Right cardiac atrium (tissue), 5 donors: ENCODE measurements at regions not wholly inside any gene's neighbourhood (a gene's known extent, or its start where the extent isn't known, plus 50 kb on each side); places are given as distances from the start of the nearest gene placed in this dataset.
A peak's percentile ranks its signal among the peaks of the same experiment; 100 is the strongest.

Source experiments
- ATAC-seq, 2 donors: fragments of 200-7000 bp; cut with Tn5 transposase; one replicate each; pipeline versions ENCODE4 v1.8.0 to v1.9.1; 2020; ENCODE audit warnings: moderate library complexity in 2 of 2, mild to moderate bottlenecking in 1 of 2
- DNase-seq, 3 donors: peaks; one replicate each; pipeline ENCODE4 v3.0.0-alpha.2; 2020
- H3K27ac ChIP-seq: one replicate; pipeline ENCODE4 v1.5.1; 2013; ENCODE audit warnings: mild to moderate bottlenecking, low read length, control low read depth, moderate library complexity
- H3K27me3 ChIP-seq: one replicate; pipeline ENCODE4 v1.6.1; 2013; ENCODE audit not compliant: control insufficient read depth, insufficient read depth
- H3K4me1 ChIP-seq: one replicate; pipeline ENCODE4 v1.6.1; 2013; ENCODE audit warnings: low read length; ENCODE audit not compliant: control insufficient read depth, insufficient read depth
- H3K4me3 ChIP-seq: one replicate; pipeline ENCODE4 v1.5.1; 2013; ENCODE audit warnings: low read length, control low read depth
- H3K9me3 ChIP-seq: one replicate; pipeline ENCODE4 v1.6.1; 2013; ENCODE audit warnings: low read length; ENCODE audit not compliant: control insufficient read depth
- WGBS: extraction: QIAGEN DNeasy Blood & Tissue Kit; methylation state at CpG from one replicate; pipeline ENCODE4 v1.1.7; 2013; 5-methylcytosine and 5-hydroxymethylcytosine counted together
- intact Hi-C, 4 donors: fragments of 100-400 bp; cut with DNase I; formaldehyde crosslinking; loops; one replicate each; pipeline versions ENCODE4 v1.11.0 to v1.14.0; 2022 to 2023
- donor health status: healthy with polysubstance abuse.
- donor health status: DM: no; HTN: yes; CAD: no.
- donor health status: DM: no; HTN: no; CAD: no.
- donor health status: DM: no; HTN: yes; CAD: no; lungs with severe emphysema.
- donor health status: DM: yes; HTN: yes; CAD: no.

- Histone ChIP-seq H3K4me1 (no peaks in the 10 kb centered on the region), H3K9me3 (no peaks in the 10 kb centered on the region), H3K27me3 (no peaks in the 10 kb centered on the region), H3K4me3 (no peak overlapping the region), H3K27ac (no peak overlapping the region)
- ATAC-seq (no peak), DNase-seq (no peak)
- intact Hi-C loops = no loop called here
- WGBS = 25% methylated on average over 5 of the region's 5 CpGs
These were observed 562.0 kb upstream of the GOT2 start for GRCh38 chr16:59295993-59296736.

GRCh38 chr16:59295474-59295873 is 561.4 kb upstream of the GOT2 start:
- H3K4me1 ChIP-seq = no peaks in the 10 kb centered on the region
- H3K4me3 ChIP-seq = no peak overlapping the region
- no peak for DNase-seq
- H3K27me3 ChIP-seq = no peaks in the 10 kb centered on the region
- no peak for ATAC-seq
- H3K27ac ChIP-seq = no peak overlapping the region
- H3K9me3 ChIP-seq = no peaks in the 10 kb centered on the region
- intact Hi-C loops = no loop called here

DNA sequence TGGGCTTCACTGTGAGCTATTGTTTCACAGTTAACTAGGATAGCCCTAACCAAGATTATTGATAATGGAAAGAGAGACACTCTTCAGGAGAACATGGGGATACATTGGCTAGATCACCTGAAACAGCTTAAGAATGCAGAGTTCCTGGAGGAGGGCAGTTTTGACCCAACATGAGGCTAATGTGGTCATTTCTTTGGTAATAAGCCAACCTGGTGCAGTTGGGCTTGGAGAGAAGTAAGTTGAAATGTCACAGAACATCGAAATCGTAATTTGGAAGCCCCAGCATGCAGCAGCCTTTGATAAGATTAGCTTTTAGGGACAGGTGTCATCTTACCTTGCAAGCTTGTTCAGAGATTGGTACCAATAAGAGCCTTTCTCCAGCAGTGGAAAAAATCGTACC is 556.6 kb upstream of the GOT2 start:
- Histone ChIP-seq H3K27me3 (no peaks in the 10 kb centered on the region), H3K9me3 (no peaks in the 10 kb centered on the region), H3K4me3 (no peak overlapping the region), H3K4me1 (no peaks in the 10 kb centered on the region), H3K27ac (no peak overlapping the region)
- intact Hi-C loops = no loop called here
- DNase-seq = no peak
- WGBS = 81% methylated on average over 3 of the region's 3 CpGs
- no peak for ATAC-seq

DNA sequence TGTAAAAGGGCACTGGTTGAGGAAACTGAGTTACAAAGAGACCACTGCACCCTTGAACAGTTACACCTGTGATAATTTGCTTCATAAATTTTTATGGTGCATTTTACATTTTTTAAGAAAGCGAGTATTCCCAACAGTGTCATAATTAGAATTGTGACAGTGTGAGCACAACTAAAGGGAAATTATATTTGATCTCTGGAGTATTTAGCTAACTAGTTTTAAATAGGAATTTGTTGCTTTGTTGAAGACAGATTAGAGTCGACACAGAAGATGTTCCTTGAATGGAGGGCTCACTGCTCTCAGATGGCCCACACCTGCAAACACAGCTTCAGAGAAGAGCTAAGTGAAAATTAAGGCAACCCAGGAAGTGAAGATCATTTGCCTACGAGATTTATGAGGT is 555.0 kb upstream of the GOT2 start:
- H3K4me1 ChIP-seq = no peaks in the 10 kb centered on the region
- ATAC-seq = no peak

GRCh38 chr16:59274141-59274540 is 540.0 kb upstream of the GOT2 start:
- no peak for ATAC-seq
- no peaks in the 10 kb centered on the region for H3K27me3 ChIP-seq
- no peak overlapping the region for H3K27ac ChIP-seq
- no peaks in the 10 kb centered on the region for H3K9me3 ChIP-seq
- no peak overlapping the region for H3K4me3 ChIP-seq
- no peaks in the 10 kb centered on the region for H3K4me1 ChIP-seq
- DNase-seq = no peak
- WGBS = 24% methylated on average over 3 of the region's 3 CpGs
- intact Hi-C loops = no loop called here

More for the DNA sequence above, 555.0 kb upstream of the GOT2 start:
- intact Hi-C loops = no loop called here
- Histone ChIP-seq H3K4me3 (no peak overlapping the region), H3K27me3 (no peaks in the 10 kb centered on the region), H3K9me3 (no peaks in the 10 kb centered on the region), H3K27ac (no peak overlapping the region)
- no peak for DNase-seq
- 72% methylated on average over 3 of the region's 3 CpGs for WGBS

GRCh38 chr16:59263955-59264354 is 529.8 kb upstream of the GOT2 start:
- DNase-seq = no peak

GRCh38 chr16:59260892-59261291 is 526.8 kb upstream of the GOT2 start:
- intact Hi-C loops = no loop called here
- Histone ChIP-seq H3K4me3 (no peak overlapping the region), H3K27ac (no peak overlapping the region), H3K9me3 (no peaks in the 10 kb centered on the region), H3K27me3 (no peaks in the 10 kb centered on the region), H3K4me1 (no peaks in the 10 kb centered on the region)
- DNase-seq (no peak), ATAC-seq (no peak)
- 81% methylated on average over 4 of the region's 4 CpGs for WGBS

More at GRCh38 chr16:59263955-59264354, 529.8 kb upstream of the GOT2 start:
- no peak for ATAC-seq
- Histone ChIP-seq H3K9me3 (no peaks in the 10 kb centered on the region), H3K4me3 (no peak overlapping the region), H3K27me3 (no peaks in the 10 kb centered on the region), H3K27ac (no peak overlapping the region), H3K4me1 (no peaks in the 10 kb centered on the region)
- WGBS = 75% methylated on average over 4 of the region's 4 CpGs
- intact Hi-C loops = no loop called here

DNA sequence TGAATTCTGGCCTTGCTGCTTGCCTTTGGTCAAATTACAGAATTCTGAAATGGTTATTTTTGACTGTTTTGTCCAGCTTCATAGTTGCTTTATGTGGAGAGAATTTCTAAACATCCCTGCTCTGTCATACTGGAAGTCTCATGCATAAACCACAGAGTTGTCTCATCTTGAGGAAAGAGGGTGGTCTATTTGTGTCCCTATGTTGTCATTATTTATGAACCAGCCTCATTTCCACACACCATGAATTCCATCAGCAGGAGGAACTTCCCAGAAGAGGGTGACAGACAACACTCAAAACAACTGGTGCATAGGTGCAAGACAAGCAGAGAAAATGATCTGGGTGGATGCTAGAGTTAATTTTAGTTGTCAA is 525.8 kb upstream of the GOT2 start:
- intact Hi-C loops = no loop called here
- H3K27ac ChIP-seq = no peak overlapping the region
- DNase-seq (no peak), ATAC-seq (no peak)
- no peaks in the 10 kb centered on the region for H3K4me1 ChIP-seq
- H3K27me3 ChIP-seq = no peaks in the 10 kb centered on the region
- H3K4me3 ChIP-seq = no peak overlapping the region
- no peaks in the 10 kb centered on the region for H3K9me3 ChIP-seq

DNA sequence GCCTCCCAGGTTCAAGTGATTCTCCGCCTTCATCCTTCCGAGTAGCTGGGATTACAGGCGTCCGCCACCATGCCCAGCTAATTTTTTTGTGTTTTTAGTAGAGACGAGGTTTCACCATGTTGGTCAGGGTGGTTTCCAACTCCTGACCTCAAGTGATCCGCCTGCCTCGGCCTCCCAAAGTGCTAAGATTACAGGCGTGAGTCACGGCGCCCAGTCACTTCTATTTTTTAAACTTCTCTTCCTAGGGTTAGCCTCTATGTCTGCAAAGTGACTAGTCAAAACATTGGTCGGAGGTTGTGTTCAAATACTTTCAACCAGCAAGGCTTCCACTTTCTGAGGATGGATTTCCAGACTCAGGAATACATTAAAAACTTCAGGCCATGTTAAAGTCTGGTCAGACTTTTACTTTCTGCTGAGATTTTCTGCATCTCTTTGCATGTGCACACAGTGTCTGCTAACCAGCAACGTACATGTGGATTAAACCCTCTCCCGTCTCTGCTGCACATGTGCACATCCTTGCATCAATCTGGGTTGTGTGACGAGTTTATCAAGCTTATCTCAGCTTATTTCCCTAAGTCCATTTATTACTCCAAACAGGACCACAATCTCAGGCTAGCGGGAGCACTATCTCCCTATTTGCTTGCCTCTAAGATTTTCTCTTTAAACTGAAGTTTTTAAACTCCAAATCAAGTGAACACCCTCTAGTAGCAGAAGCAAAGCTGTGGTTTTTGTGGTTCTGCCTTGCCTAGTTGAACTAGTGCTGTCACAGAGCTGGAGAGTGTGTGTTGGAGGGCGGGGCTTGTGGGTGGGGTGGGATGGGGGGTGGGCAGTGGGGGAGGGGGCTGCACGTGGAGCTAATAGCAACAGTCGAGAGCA is 525.2 kb upstream of the GOT2 start:
- H3K27me3 ChIP-seq = no peaks in the 10 kb centered on the region
- ATAC-seq = no peak
- H3K27ac ChIP-seq = no peak overlapping the region
- 65% methylated on average over 18 of the region's 18 CpGs for WGBS
- H3K4me3 ChIP-seq = no peak overlapping the region
- intact Hi-C loops = no loop called here
- DNase-seq = no peak
- H3K4me1 ChIP-seq = no peaks in the 10 kb centered on the region
- H3K9me3 ChIP-seq = no peaks in the 10 kb centered on the region

DNA sequence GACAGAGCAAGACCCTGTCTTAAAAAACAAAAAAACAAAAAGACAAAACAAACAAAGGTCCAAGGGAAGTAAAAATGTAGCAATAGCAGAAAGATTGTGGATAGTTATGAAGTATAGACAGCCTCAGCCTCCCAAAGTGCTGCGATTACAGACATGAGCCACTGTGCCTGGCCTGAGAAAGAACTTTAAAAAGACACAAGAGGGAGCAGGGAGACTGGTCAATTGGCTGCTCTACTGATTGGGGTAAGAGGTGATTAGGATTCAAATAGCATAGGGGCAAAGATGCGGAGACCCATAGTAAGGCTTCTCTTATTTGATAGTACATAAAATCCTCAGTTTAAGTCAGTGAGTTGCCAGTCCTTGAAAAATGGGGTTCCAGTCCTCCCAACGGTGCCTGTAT is 518.2 kb upstream of the GOT2 start:
- no peaks in the 10 kb centered on the region for H3K4me1 ChIP-seq
- H3K4me3 ChIP-seq = no peak overlapping the region
- DNase-seq (no peak), ATAC-seq (no peak)
- no peak overlapping the region for H3K27ac ChIP-seq
- no peaks in the 10 kb centered on the region for H3K9me3 ChIP-seq
- whole genome bisulfite sequencing = 82% methylated on average over 3 of the region's 3 CpGs
- H3K27me3 ChIP-seq = no peaks in the 10 kb centered on the region
- intact Hi-C loops = no loop called here

DNA sequence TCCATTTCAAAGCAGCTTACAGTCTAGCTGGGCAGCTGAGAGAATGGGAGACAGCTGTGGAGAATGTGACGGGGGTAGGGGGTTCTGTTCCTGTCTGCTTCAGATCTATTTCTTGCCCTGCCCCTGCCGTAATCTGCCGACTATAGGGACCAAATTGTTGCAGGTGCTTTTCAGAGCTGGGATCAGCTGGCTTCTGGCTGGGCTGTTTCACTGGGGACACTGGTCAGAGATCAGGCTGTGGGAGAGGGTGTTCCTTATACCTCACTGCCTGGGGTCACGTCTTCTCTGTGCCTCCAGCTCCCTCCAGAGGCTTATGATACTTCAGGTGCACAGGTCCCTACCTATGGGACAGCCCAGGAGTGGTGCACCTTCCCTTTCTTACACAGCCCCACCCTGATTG is 514.9 kb upstream of the GOT2 start:
- intact Hi-C loops = no loop called here
- no peaks in the 10 kb centered on the region for H3K27me3 ChIP-seq
- ATAC-seq (peak in 1 of 2 donors; percentile 32), DNase-seq (peak in 1 of 3 donors; percentile 21)
- no peaks in the 10 kb centered on the region for H3K4me1 ChIP-seq
- H3K4me3 ChIP-seq = no peak overlapping the region
- H3K9me3 ChIP-seq = no peaks in the 10 kb centered on the region
- no peak overlapping the region for H3K27ac ChIP-seq
- WGBS = 49% methylated on average over 4 of the region's 4 CpGs
